Activated CD4-positive, alpha-beta T cell treated with anti-CD3 and anti-CD28 coated beads, Interleukin-2, amount 50 U/mL, for 16 hours (primary cell): ENCODE measurements at regions not wholly inside any gene's neighbourhood (a gene's known extent, or its start where the extent isn't known, plus 50 kb on each side); places are given as distances from the start of the nearest gene placed in this dataset.

Experiments used
- DNase-seq: peaks from one replicate; pipeline ENCODE4 v3.0.0-alpha.2; 2020

- no peak for DNase-seq
Observed at GRCh38 chr15:47950447-47950846, 170.3 kb upstream of the SLC24A5 start.

GRCh38 chr15:47951781-47952180, 169.0 kb upstream of the SLC24A5 start:
- no peak for DNase-seq

- DNase-seq, result no peak
Observed at GRCh38 chr15:47954196-47954595, 166.6 kb upstream of the SLC24A5 start.

- DNase-seq, result no peak
Observed at GRCh38 chr15:47955021-47955420, 165.8 kb upstream of the SLC24A5 start.

GRCh38 chr15:47959617-47960413, 161.0 kb upstream of the SLC24A5 start:
- peak; percentile 2 for DNase-seq

GRCh38 chr15:47961401-47962090, 159.2 kb upstream of the SLC24A5 start:
- DNase-seq, result peak; percentile 84

GRCh38 chr15:47963265-47963664, 157.5 kb upstream of the SLC24A5 start:
- DNase-seq, result no peak

GRCh38 chr15:47964229-47964628, 156.6 kb upstream of the SLC24A5 start:
- DNase-seq, result no peak

GRCh38 chr15:47965297-47965696, 155.5 kb upstream of the SLC24A5 start:
- DNase-seq, result no peak

GRCh38 chr15:47968593-47968992, 152.2 kb upstream of the SLC24A5 start:
- DNase-seq, result no peak

- no peak for DNase-seq
Observed at GRCh38 chr15:47971637-47972036, 149.2 kb upstream of the SLC24A5 start.

- DNase-seq, result no peak
Observed at GRCh38 chr15:47972738-47973137, 148.1 kb upstream of the SLC24A5 start.

GRCh38 chr15:47974724-47975123, 146.1 kb upstream of the SLC24A5 start:
- no peak for DNase-seq

GRCh38 chr15:47975427-47975826, 145.4 kb upstream of the SLC24A5 start:
- no peak for DNase-seq

- DNase-seq, result no peak
Observed at GRCh38 chr15:47983533-47983932, 137.3 kb upstream of the SLC24A5 start.

- DNase-seq, result peak; percentile 8
Observed at GRCh38 chr15:47985568-47985967, 135.2 kb upstream of the SLC24A5 start.

- no peak for DNase-seq
Observed at GRCh38 chr15:47987461-47987860, 133.3 kb upstream of the SLC24A5 start.

- peak; percentile 51 for DNase-seq
Observed at GRCh38 chr15:47987908-47988532, 132.8 kb upstream of the SLC24A5 start.

GRCh38 chr15:47988564-47988963, 132.2 kb upstream of the SLC24A5 start:
- no peak for DNase-seq

- DNase-seq, result no peak
Observed at GRCh38 chr15:47990821-47991220, 130.0 kb upstream of the SLC24A5 start.

- DNase-seq, result no peak
Observed at GRCh38 chr15:47991357-47991756, 129.4 kb upstream of the SLC24A5 start.

- no peak for DNase-seq
Observed at GRCh38 chr15:47993051-47993450, 127.7 kb upstream of the SLC24A5 start.

- no peak for DNase-seq
Observed at GRCh38 chr15:47997195-47998080, 123.4 kb upstream of the SLC24A5 start.
